A549 (cell line): ENCODE measurements at regions not wholly inside any gene's neighbourhood (a gene's known extent, or its start where the extent isn't known, plus 50 kb on each side); places are given as distances from the start of the nearest gene placed in this dataset.

Experiments
- ATAC-seq, 2 experiments: fragments of 200-7000 bp in 1 of 2; fragments of >200 bp in 1 of 2; cut with Nextera tagmentation in 1 of 2; cut with Tn5 transposase in 1 of 2; 3 replicates each; pipeline versions ENCODE4 v1.8.0 to v1.9.1; 2018 to 2020; ENCODE audit warnings: mild to moderate bottlenecking in 1 of 2, moderate library complexity in 1 of 2
- CTCF ChIA-PET: fragments of 300-600 bp; sonication (Branson Sonifier 250); formaldehyde crosslinking; extraction: SDS; loops from one replicate; lab custom pipeline; 2021; ENCODE audit warnings: antibody characterized with exemption, inconsistent platforms; lab: Yijun Ruan, JAX
- POLR2A ChIA-PET: fragments of 350-600 bp; formaldehyde crosslinking; extraction: SDS; loops from one replicate; lab custom pipeline; 2021; ENCODE audit warnings: antibody characterized with exemption, inconsistent platforms; lab: Yijun Ruan, JAX
- DNase-seq, 2 experiments: peaks; one replicate each; pipeline versions ENCODE4 v3.0.0 to v3.0.0-alpha.2; 2011 to 2016; ENCODE audit warnings: low read depth in 1 of 2, low spot score in 1 of 2
- FAIRE-seq: peaks from 2 replicates; lab custom pipeline; 2011; peaks lifted over from hg19 to GRCh38; lab: Jason Lieb, UNC
- H3K27ac ChIP-seq, 2 experiments: fragments of >200 bp; sonication (Bioruptor Twin); formaldehyde crosslinking; 3 replicates each; pipeline ENCODE4 v1.5.1; 2016 to 2017
- H3K4me1 ChIP-seq: fragments of >200 bp; sonication (Bioruptor Twin); formaldehyde crosslinking; 3 replicates; pipeline ENCODE4 v1.6.1; 2016
- H3K4me2 ChIP-seq: fragments of >200 bp; sonication (Bioruptor Twin); formaldehyde crosslinking; 3 replicates; pipeline ENCODE4 v1.6.1; 2016
- H3K4me3 ChIP-seq: fragments of >200 bp; sonication (Bioruptor Twin); formaldehyde crosslinking; 3 replicates; pipeline ENCODE4 v1.5.1; 2016
- H3K9me3 ChIP-seq: fragments of >200 bp; sonication (Bioruptor Twin); formaldehyde crosslinking; 3 replicates; pipeline ENCODE4 v1.6.1; 2016
- ATOH8 ChIP-seq: fragments of 250-450 bp; sonication (Bioruptor Pico); IDR thresholded peaks from 2 replicates; pipeline ENCODE4 v1.5.0; 2020; ENCODE audit warnings: low read depth, mild to moderate bottlenecking, moderate library complexity
- CBX2 ChIP-seq: fragments of 200-600 bp; sonication (generic); IDR thresholded peaks from 2 replicates; pipeline ENCODE4 v1.6.1; 2016; ENCODE audit warnings: low read depth, mild to moderate bottlenecking, borderline replicate concordance
- CEBPB ChIP-seq, 2 experiments: fragments of >200 bp in 1 of 2; sonication (Bioruptor Twin) in 1 of 2; formaldehyde crosslinking in 1 of 2; IDR thresholded peaks; 2 replicates each; pipeline ENCODE4 v1.6.1; 2012 to 2016
- CHD2 ChIP-seq: fragments of 150-350 bp; IDR thresholded peaks from 2 replicates; pipeline ENCODE4 v1.6.1; 2014; ENCODE audit warnings: low read length; ENCODE audit not compliant: partially characterized antibody
- CTCF ChIP-seq: fragments of >200 bp; sonication (Bioruptor Twin); formaldehyde crosslinking; IDR thresholded peaks from 3 replicates; pipeline ENCODE4 v1.5.1; 2016
- FOSL2 ChIP-seq, 2 experiments: fragments of 450-650 bp in 1 of 2; fragments of >200 bp in 1 of 2; sonication (Bioruptor Twin) in 1 of 2; formaldehyde crosslinking; IDR thresholded peaks; 2 replicates each; pipeline versions ENCODE4 v1.5.0 to v1.6.1; 2016 to 2020; ENCODE audit warnings: mild to moderate bottlenecking in 1 of 2, moderate library complexity in 1 of 2
- HEYL ChIP-seq: fragments of 250-450 bp; sonication (Bioruptor Pico); IDR thresholded peaks from 2 replicates; pipeline ENCODE4 v1.8.0; 2021; ENCODE audit warnings: mild to moderate bottlenecking, moderate library complexity
- HOXB13 ChIP-seq: fragments of 250-450 bp; sonication (Bioruptor Pico); IDR thresholded peaks from 2 replicates; pipeline ENCODE4 v1.5.0; 2020; ENCODE audit warnings: low read depth, mild to moderate bottlenecking, moderate library complexity
- KDM5A ChIP-seq: fragments of 200-600 bp; sonication (generic); IDR thresholded peaks from 2 replicates; pipeline ENCODE4 v1.6.1; 2016; ENCODE audit warnings: antibody characterized with exemption, mild to moderate bottlenecking
- MAZ ChIP-seq: fragments of 150-350 bp; IDR thresholded peaks from 2 replicates; pipeline ENCODE4 v1.6.1; 2014; ENCODE audit warnings: antibody characterized with exemption, low read depth, low read length, borderline replicate concordance
- MYC ChIP-seq: IDR thresholded peaks from 2 replicates; pipeline ENCODE4 v1.6.1; 2012; ENCODE audit warnings: mild to moderate bottlenecking, inconsistent platforms, low read length, improper control_type of control experiment, borderline replicate concordance
- NFE2L2 ChIP-seq: fragments of 150-350 bp; conservative IDR thresholded peaks from 2 replicates; pipeline ENCODE4 v1.6.1; 2014; ENCODE audit warnings: low read length
- PBX3 ChIP-seq: IDR thresholded peaks from 2 replicates; pipeline ENCODE4 v1.6.1; 2012
- POLR2AphosphoS2 ChIP-seq: conservative IDR thresholded peaks from 2 replicates; pipeline ENCODE4 v1.6.1; 2012; ENCODE audit warnings: low read length, improper control_type of control experiment, inconsistent platforms
- RCOR1 ChIP-seq: fragments of 150-350 bp; IDR thresholded peaks from 2 replicates; pipeline ENCODE4 v1.6.1; 2014; ENCODE audit warnings: antibody characterized with exemption, low read length, low read depth
- SMC3 ChIP-seq: fragments of >200 bp; sonication (Bioruptor Twin); formaldehyde crosslinking; IDR thresholded peaks from 3 replicates; pipeline ENCODE4 v1.6.1; 2018; ENCODE audit warnings: inconsistent platforms
- ZC3H11A ChIP-seq: fragments of 450-650 bp; IDR thresholded peaks from 2 replicates; pipeline ENCODE4 v1.6.1; 2014; ENCODE audit warnings: antibody characterized with exemption, mild to moderate bottlenecking
- ZNF302 ChIP-seq: fragments of 250-450 bp; sonication (Bioruptor Pico); IDR thresholded peaks from 2 replicates; pipeline ENCODE4 v1.9.0; 2021; ENCODE audit warnings: inconsistent platforms, mild to moderate bottlenecking, moderate library complexity
- WGBS: methylation state at CpG from one replicate; pipeline ENCODE4 v1.1.6; 2017; ENCODE audit errors: missing lambda C conversion rate; 5-methylcytosine and 5-hydroxymethylcytosine counted together

- 72% methylated on average over 9 of the region's 9 CpGs for WGBS
- POLR2A ChIA-PET = no interaction called here
- TF ChIP-seq CTCF (no peak), ZNF302 (CRISPR knock-in tag) (no peak), SMC3 (no peak)
- H3K4me2 ChIP-seq = no peak overlapping the region
- ATAC-seq = no peak
- H3K9me3 ChIP-seq = no peaks in the 10 kb centered on the region
- peaks cover 7% of the 10 kb centered on the region; the same call in 1 of the 3 replicates for H3K4me1 ChIP-seq
- H3K27ac ChIP-seq = no peak overlapping the region
- no peak for FAIRE-seq
- CTCF ChIA-PET = interaction anchor here (0.6 to 8.3 kb wide), 26 partner anchors 9 to 443 kb away, joined by 3 to 125 read pairs (median 4); partner anchors contain the start of gene SRP19
- H3K4me3 ChIP-seq = no peak overlapping the region
- no peak for DNase-seq
These were observed 133.1 kb upstream of the EPB41L4A start for GRCh38 chr5:112552216-112552615.

GRCh38 chr5:112552791-112553190 is 133.7 kb upstream of the EPB41L4A start:
- peaks cover 7% of the 10 kb centered on the region; the same call in 1 of the 3 replicates for H3K4me1 ChIP-seq
- FAIRE-seq (no peak), DNase-seq (no peak), ATAC-seq (no peak)
- no peak overlapping the region for H3K4me3 ChIP-seq
- TF ChIP-seq ZC3H11A (no peak), CBX2 (no peak), PBX3 (no peak), RCOR1 (no peak), MAZ (no peak), CEBPB (IDR thresholded peaks at IDR 0.05) (no peak), ATOH8 (CRISPR knock-in tag) (no peak), CHD2 (no peak), KDM5A (no peak)
- H3K4me2 ChIP-seq = no peak overlapping the region
- H3K27ac ChIP-seq = no peak overlapping the region
- CTCF ChIA-PET = interaction anchor here (0.9 to 8.3 kb wide), 13 partner anchors 19 to 443 kb away, joined by 3 to 125 read pairs (median 4); no protein-coding TSS in a partner anchor
- H3K9me3 ChIP-seq = no peaks in the 10 kb centered on the region
- POLR2A ChIA-PET = no interaction called here
- 90% methylated on average over 4 of the region's 4 CpGs for WGBS

GRCh38 chr5:112554101-112554977 is 135.3 kb upstream of the EPB41L4A start:
- ChIA-PET CTCF (interaction anchor here (0.7 to 8.3 kb wide), 5 partner anchors 9 to 294 kb away, joined by 3 to 125 read pairs (median 4); no protein-coding TSS in a partner anchor), POLR2A (interaction anchor here (0.5 kb wide), 1 partner anchor 1040 kb away, joined by 3 read pairs; no protein-coding TSS in a partner anchor)
- Histone ChIP-seq H3K9me3 (no peaks in the 10 kb centered on the region), H3K27ac (no peak overlapping the region), H3K4me3 (no peak overlapping the region), H3K4me1 (no peaks in the 10 kb centered on the region), H3K4me2 (no peak overlapping the region)
- TF ChIP-seq HOXB13 (CRISPR knock-in tag) (no peak), CBX2 (no peak), ZNF302 (CRISPR knock-in tag) (no peak), POLR2AphosphoS2 (no peak), KDM5A (no peak), MYC (no peak), NFE2L2 (no peak), HEYL (CRISPR knock-in tag) (no peak), FOSL2 (IDR thresholded peaks at IDR 0.05) (no peak), FOSL2 (CRISPR knock-in tag; IDR thresholded peaks at IDR 0.05) (no peak)
- FAIRE-seq (no peak), DNase-seq (no peak), ATAC-seq (no peak)
- 58% methylated on average over 13 of the region's 13 CpGs for WGBS
